GM21367 (cell line): ENCODE measurements at regions not wholly inside any gene's neighbourhood (a gene's known extent, or its start where the extent isn't known, plus 50 kb on each side); places are given as distances from the start of the nearest gene placed in this dataset.

Experiments
- ATAC-seq: cut with Tn5 transposase; IDR thresholded peaks from one replicate; pipeline ENCODE4 v1.9.1; 2021; ENCODE audit not compliant: unreplicated experiment

DNA sequence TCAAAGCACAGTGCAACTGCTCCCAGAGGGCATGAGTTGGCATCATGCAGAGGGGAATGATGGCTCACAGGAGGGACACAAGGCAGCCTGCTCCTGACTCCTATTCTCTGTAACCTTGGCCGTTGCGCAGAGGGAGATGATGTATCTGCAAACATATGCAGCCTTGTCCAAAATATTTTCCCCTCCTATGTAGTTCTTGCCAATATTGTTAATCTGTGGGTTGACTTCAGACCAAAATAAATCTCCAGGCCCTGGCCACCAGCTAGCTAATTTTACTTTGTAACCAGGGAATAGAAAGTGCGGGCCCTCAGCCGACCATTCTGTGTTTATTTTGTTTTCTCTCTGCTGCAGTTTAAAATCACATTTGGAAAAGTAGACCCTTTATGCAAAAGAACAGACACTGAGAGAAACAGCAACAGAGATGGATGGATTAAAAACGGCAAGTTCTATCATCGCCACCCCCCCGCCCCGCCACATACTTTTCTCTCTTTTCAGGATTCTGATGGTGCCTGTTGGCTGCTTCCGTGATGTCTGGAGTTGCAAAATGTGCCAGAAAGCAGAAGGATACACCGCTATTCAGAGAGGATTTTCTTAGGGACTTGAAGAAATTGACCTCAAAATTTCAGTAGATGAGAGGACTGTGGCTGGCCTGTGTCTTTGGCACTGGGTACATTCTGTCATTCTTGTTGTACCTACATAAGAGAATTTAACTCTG is 185.3 kb upstream of the BCOR start:
- no peak for ATAC-seq

- ATAC-seq = no peak
These were observed 184.6 kb upstream of the BCOR start for GRCh38 chrX:40282348-40282747.

DNA sequence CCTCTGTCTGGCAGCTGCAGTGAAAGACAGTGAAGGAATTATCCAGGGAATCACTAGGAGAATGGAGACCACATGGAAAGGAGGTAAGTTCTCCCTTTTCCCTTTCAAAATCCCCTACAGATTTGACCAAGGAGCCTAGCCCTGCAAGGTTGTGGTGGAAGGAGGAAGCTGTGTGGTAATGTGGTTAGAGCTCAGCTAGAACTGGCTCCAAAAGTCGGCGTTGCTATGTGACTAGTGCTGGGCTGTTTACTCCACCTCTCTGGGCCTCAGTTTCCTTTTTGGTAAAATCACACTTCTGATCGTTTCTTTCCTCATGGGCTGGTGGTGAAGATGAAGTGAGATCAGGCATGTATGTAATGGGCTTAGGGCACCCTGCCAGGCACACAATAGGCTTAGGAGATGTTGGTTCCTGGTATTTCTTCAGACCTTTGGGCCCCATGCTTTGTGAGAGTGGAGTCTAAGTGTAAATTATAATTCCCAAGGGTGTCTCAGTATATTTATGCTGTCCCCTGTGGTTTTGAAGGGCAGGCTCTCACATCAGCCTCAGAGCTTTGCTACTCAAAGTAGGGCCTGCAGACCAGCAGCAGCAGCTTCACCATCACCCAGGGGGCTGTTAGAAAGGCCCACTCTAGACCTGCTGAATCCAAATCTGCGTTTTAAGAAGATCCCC is 183.7 kb upstream of the BCOR start:
- ATAC-seq = no peak

GRCh38 chrX:40279762-40280161 is 182.0 kb upstream of the BCOR start:
- ATAC-seq = no peak

DNA sequence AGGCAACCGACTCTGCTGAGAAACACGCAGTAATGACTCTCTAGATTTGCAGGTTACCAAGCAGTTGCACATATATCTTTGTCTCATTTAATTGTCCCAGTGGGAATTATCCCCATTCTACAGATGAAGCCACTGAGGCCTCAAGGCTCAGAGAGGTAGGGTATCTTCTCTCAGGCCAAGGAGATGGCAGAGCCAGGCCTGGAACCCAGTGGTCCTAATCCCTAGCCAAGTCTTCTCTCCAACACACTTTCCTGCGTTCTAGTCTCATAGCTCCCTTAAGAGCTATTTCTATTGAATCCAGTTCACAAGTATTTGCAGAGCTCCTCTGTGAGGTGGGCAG is 181.3 kb upstream of the BCOR start:
- ATAC-seq = no peak

DNA sequence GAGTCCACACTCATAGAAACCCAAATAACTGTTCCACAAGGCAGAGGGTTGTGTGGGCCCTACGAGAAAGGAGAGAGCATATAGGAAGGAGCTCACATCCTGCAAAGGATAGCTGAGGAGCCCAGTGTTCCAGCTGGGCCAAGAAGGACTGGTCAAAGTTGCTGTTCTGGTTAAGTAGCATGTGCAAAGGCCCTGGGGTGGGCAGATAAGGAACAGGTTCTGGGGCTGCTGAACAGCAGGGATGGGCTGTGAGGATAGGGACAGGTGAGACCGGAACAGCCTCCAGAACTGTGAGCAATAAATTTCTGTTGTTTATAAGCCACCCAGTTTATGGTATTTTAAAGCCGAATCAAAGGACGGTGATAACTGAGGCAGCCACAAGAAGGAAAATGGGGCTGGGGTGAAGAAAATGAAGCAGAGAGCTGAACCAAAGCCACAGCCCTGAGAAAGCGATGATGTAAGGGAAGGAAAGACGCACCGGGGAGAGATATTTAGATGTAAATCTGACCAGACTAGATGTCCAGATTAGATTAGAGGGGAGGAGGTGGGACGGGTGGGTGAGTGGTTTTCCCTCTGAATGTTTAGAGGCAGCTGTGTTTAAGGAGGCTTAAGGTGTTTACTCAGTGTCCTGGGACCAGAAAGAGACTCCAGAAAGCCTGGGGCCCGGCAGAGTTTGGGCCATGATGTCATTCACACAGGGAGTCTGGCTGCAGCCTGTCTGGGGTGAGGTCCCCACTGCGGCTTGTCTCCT is 180.8 kb upstream of the BCOR start:
- ATAC-seq = no peak

- ATAC-seq = no peak
These were observed 179.9 kb upstream of the BCOR start for GRCh38 chrX:40277672-40278071.

GRCh38 chrX:40273356-40274050 is 175.7 kb upstream of the BCOR start:
- no peak for ATAC-seq

- ATAC-seq = no peak
These were observed 175.0 kb upstream of the BCOR start for GRCh38 chrX:40272776-40273175.

- ATAC-seq = no peak
These were observed 174.4 kb upstream of the BCOR start for GRCh38 chrX:40272141-40272540.

- no peak for ATAC-seq
These were observed 170.4 kb upstream of the BCOR start for GRCh38 chrX:40268188-40268520.

DNA sequence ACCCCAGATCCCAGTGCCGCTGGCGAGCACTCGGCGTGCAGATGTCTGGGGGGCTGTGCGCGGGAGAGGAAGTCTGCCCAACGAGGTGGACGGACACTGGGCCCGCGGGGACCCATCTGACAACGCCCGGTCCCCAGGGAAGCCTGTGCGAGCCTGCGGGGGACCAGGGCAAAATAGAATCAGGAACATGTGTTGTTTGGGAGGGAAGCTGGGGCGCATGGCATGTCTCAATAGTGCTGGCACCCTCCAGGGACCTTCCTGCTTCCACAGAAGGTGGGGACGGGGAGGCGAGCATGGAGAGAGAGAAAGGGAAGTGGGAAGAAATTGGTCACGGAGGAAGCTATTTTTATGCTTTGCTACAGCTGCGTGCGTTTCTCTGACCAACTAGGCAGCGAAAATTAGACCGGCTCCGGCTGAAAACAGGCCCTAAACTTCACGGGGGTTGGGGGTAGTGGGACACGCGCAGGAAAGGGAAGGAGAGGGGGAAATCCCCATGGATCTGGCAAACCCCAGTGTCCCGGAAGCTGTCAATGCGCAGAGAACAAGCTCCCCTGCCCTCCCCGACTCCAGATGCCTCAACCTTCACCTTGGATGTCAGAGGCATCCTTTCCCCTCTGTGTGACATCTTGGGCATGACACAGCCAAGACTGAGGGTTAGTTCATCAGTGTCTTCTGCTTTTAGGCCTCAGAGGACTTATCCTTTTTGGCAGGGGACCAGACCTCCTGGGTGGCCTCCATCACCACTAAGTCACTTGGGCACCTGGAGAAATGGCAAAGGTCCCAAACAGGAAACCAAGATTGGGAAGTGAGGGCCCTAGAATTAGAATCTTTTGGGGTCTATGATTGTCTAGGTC is 169.8 kb upstream of the BCOR start:
- no peak for ATAC-seq

DNA sequence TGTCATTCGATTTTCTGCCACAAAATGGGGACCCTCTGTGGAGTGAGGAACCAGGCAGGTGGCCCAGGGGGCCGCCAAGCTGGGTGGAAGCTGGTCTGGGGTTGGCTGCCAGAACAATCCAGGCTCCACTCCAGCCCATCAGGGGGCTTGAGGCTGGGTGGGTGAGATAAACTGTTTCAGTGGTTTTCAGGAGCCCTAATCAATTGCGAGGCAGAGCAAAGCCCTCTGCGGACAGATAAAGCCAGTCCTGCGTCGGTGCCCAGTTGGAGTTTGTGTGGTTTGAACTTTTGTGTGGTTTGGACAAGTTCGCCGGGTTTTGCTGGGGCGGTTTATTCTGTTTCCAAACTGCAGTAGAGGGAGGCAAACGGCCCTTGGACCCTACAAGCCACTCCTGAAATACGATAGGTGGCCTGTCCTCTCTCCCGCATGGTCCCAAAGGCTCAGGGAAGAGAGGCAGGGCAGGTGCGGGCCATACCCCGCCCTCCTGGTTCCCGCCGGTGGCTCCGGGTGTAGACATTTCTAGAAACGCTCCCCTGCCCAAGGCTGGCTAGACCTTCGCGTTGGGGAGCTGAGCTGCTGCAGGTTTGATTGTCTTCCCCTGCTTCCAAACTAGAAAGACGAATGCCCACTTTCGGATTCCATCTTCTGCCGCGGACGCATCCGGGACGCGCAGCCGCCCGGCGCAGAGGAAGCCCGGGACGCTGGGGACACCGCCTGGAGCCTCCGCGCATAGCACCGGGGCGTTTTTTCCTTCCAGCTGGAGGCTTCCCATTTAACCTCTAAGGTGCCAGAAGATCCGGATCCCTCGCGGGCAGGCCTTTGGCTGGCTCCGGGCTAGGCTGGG is 169.0 kb upstream of the BCOR start:
- no peak for ATAC-seq

DNA sequence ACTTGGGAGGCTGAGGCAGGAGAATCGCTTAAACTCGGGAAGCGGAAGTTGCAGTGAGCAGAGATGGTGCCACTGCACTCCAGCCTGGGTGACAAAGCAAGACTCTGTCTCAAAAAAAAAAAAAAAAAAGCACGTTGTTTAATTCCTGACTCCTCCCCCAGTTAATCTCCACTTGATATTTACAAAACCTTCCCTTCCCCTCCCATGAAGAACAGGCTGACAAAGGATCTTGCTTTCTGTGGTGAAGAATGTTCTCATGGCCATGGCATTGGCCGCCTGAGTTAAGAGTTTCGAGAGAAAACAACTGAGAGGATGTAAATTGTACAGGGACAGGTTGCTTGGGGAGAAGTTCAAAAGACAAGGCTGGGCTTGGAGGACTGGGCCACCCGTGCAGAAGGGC is 168.2 kb upstream of the BCOR start:
- ATAC-seq = no peak

- ATAC-seq = no peak
These were observed 165.3 kb upstream of the BCOR start for GRCh38 chrX:40263014-40263560.

- ATAC-seq = no peak
These were observed 164.6 kb upstream of the BCOR start for GRCh38 chrX:40262157-40263013.

DNA sequence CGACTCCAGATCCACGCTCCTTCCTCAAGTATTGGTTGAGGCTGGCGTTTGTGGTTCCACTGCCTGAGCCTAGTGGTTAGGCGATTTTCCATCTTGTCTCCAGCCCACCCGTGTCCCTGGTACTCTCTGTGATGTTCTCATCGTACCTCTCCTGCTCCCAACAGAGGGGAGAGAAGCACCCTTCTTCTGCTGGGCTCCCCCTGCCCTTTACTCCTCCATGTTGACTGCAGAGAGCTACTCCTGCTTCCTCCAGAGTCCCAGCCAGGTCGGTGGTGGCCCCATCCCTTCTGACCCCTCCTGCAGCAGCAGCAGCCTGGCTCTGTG is 164.0 kb upstream of the BCOR start:
- no peak for ATAC-seq

- no peak for ATAC-seq
These were observed 162.5 kb upstream of the BCOR start for GRCh38 chrX:40260146-40260747.

DNA sequence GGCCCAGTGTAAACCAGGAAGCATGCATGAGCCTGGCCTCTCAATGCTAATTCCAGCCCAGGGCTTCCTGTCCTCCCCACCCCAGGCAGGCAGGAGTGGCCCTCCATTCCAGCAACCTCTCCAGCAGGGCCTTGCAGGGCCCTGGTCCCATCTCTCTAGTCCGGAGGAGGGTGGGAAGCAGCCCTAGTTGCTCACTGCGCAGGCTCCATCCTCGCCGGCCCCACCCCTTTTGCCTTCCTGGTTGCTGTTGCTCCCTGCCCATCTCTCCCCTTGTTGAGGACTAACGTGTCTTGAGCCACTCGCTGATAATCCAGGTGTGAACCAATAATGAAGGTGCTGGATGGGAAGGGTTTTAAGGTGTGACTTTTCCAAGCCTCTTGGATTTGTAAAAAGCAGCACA is 161.2 kb upstream of the BCOR start:
- no peak for ATAC-seq
